ENCODE measurements at regions not wholly inside any gene's neighbourhood (a gene's known extent, or its start where the extent isn't known, plus 50 kb on each side); places are given as distances from the start of the nearest gene placed in this dataset.
"Not testable (repeated sequence)": the region's sequence is repeated elsewhere in the genome, so short reads cannot be mapped to it uniquely, and the experiment has no call there.

- no peak for DNase-seq (ENCODE audit: low spot score)
These were observed 54.4 kb upstream of the LGR5 start for GRCh38 chr12:71385155-71385554.

- DNase-seq (ENCODE audit: low spot score): not testable (repeated sequence)
These were observed 62.8 kb upstream of the LGR5 start for GRCh38 chr12:71376711-71377355.

- no peak for DNase-seq (ENCODE audit: low spot score)
These were observed 68.5 kb upstream of the LGR5 start for GRCh38 chr12:71371122-71371521.

- no peak for DNase-seq (ENCODE audit: low spot score)
These were observed 79.6 kb upstream of the LGR5 start for GRCh38 chr12:71360013-71360412.

- no peak for DNase-seq (ENCODE audit: low spot score)
These were observed 83.0 kb upstream of the LGR5 start for GRCh38 chr12:71356569-71356968.

GRCh38 chr12:71354871-71355270, 84.7 kb upstream of the LGR5 start:
- no peak for DNase-seq (ENCODE audit: low spot score)

- no peak for DNase-seq (ENCODE audit: low spot score)
These were observed 86.0 kb upstream of the LGR5 start for GRCh38 chr12:71353607-71354006.

- no peak for DNase-seq (ENCODE audit: low spot score)
These were observed 89.6 kb upstream of the LGR5 start for GRCh38 chr12:71349950-71350349.

GRCh38 chr12:71338933-71339332, 100.7 kb upstream of the LGR5 start:
- no peak for DNase-seq (ENCODE audit: low spot score)

- no peak for DNase-seq (ENCODE audit: low spot score)
These were observed 103.7 kb upstream of the LGR5 start for GRCh38 chr12:71335963-71336257.

GRCh38 chr12:71335151-71335962, 104.2 kb upstream of the LGR5 start:
- no peak for DNase-seq (ENCODE audit: low spot score)

- DNase-seq (ENCODE audit: low spot score): no peak
These were observed 106.2 kb upstream of the LGR5 start for GRCh38 chr12:71333418-71333817.

GRCh38 chr12:71329956-71330355, 109.6 kb upstream of the LGR5 start:
- no peak for DNase-seq (ENCODE audit: low spot score)

- DNase-seq (ENCODE audit: low spot score): no peak
These were observed 118.1 kb upstream of the LGR5 start for GRCh38 chr12:71321531-71321930.

- no peak for DNase-seq (ENCODE audit: low spot score)
These were observed 118.5 kb upstream of the LGR5 start for GRCh38 chr12:71321130-71321529.

- no peak for DNase-seq (ENCODE audit: low spot score)
These were observed 124.1 kb upstream of the LGR5 start for GRCh38 chr12:71315328-71315985.

GRCh38 chr12:71312768-71313403, 126.7 kb upstream of the LGR5 start:
- no peak for DNase-seq (ENCODE audit: low spot score)

GRCh38 chr12:71311611-71312010, 128.0 kb upstream of the LGR5 start:
- not testable (repeated sequence) for DNase-seq (ENCODE audit: low spot score)

- DNase-seq (ENCODE audit: low spot score): no peak
These were observed 132.8 kb upstream of the LGR5 start for GRCh38 chr12:71306808-71307207.

GRCh38 chr12:71304306-71304705, 135.3 kb upstream of the LGR5 start:
- no peak for DNase-seq (ENCODE audit: low spot score)

GRCh38 chr12:71303199-71303598, 136.4 kb upstream of the LGR5 start:
- no peak for DNase-seq (ENCODE audit: low spot score)

- DNase-seq (ENCODE audit: low spot score): no peak
These were observed 138.6 kb upstream of the LGR5 start for GRCh38 chr12:71300772-71301675.
